ENCODE measurements at regions not wholly inside any gene's neighbourhood (a gene's known extent, or its start where the extent isn't known, plus 50 kb on each side); places are given as distances from the start of the nearest gene placed in this dataset.

DNA sequence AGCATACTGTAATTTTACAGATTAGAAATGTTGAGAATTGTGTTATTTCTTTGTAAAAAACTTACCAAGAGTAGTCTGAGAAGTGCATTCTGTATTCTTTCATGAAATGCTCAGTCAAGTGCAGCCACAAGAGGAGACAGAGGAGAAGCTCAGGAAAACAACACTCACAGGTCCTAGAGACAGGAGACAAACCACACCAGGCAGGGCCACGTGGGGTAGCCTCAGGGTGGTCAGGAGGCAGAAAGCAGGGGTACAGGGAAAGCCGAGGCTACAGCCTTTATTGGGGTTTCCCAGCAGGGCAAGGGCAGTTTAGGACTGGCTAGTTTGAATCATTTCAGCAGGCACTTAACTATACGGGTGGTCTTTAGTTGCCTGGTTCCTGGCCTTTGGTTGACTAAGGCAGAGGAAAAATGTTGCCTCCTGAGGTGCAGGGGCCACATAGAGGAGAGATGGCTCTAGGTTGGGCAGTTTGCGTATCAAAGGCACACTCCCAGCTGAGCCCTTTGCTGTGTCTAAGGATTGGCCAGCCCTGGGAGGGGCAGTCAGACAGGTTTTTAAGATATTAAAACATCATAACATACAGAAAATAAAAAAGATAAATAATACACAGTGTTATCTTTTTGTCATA, 230.9 kb upstream of the ANKRD55 start:
- Histone ChIP-seq H4K20me1 (ENCODE audit: insufficient read depth) (no peaks in the 10 kb centered on the region), H3K9ac (ENCODE audit: low read length) (no peak overlapping the region), H3K79me2 (replicated peaks; ENCODE audit: insufficient read depth, low read length) (no peaks in the 10 kb centered on the region), H3K36me3 (ENCODE audit: insufficient read depth, low read length) (no peaks in the 10 kb centered on the region), H2AFZ (ENCODE audit: low read depth, low read length) (no peak overlapping the region), H3K9me3 (ENCODE audit: low read length) (no peaks in the 10 kb centered on the region), H3K4me2 (ENCODE audit: low read length) (no peak overlapping the region), H3F3A (ENCODE audit: insufficient read depth, low read length, poor library complexity, severe bottlenecking) (no peaks in the 10 kb centered on the region), H3K4me3 (ENCODE audit: low read length) (no peak overlapping the region), H3K27ac (ENCODE audit: low read length) (no peak overlapping the region), H3K9me2 (ENCODE audit: insufficient read depth, low read length) (no peaks in the 10 kb centered on the region), H3K27me3 (ENCODE audit: insufficient read depth, low read depth, low read length) (no peaks in the 10 kb centered on the region)
- no peak for TF ChIP-seq MXI1 (conservative IDR thresholded peaks at IDR 0.05; ENCODE audit: poor library complexity, severe bottlenecking)
- TF ChIP-seq POLR2AphosphoS5 (IDR thresholded peaks at IDR 0.05) = no peak
- TF ChIP-seq, protein P1, sequence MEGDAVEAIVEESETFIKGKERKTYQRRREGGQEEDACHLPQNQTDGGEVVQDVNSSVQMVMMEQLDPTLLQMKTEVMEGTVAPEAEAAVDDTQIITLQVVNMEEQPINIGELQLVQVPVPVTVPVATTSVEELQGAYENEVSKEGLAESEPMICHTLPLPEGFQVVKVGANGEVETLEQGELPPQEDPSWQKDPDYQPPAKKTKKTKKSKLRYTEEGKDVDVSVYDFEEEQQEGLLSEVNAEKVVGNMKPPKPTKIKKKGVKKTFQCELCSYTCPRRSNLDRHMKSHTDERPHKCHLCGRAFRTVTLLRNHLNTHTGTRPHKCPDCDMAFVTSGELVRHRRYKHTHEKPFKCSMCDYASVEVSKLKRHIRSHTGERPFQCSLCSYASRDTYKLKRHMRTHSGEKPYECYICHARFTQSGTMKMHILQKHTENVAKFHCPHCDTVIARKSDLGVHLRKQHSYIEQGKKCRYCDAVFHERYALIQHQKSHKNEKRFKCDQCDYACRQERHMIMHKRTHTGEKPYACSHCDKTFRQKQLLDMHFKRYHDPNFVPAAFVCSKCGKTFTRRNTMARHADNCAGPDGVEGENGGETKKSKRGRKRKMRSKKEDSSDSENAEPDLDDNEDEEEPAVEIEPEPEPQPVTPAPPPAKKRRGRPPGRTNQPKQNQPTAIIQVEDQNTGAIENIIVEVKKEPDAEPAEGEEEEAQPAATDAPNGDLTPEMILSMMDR (IDR thresholded peaks at IDR 0.05; ENCODE audit: poor library complexity, severe bottlenecking) = no peak
- TF ChIP-seq EZH2 (IDR thresholded peaks at IDR 0.05; ENCODE audit: borderline replicate concordance, insufficient read depth, low read length, poor library complexity, severe bottlenecking) = no peak
- TF ChIP-seq TAF1 (IDR thresholded peaks at IDR 0.05; ENCODE audit: low read depth) = no peak
- TF ChIP-seq RAD21 (conservative IDR thresholded peaks at IDR 0.05) = no peak
- TF ChIP-seq EP300 (conservative IDR thresholded peaks at IDR 0.05; ENCODE audit: poor library complexity, severe bottlenecking) = no peak
- TF ChIP-seq, protein P2, sequence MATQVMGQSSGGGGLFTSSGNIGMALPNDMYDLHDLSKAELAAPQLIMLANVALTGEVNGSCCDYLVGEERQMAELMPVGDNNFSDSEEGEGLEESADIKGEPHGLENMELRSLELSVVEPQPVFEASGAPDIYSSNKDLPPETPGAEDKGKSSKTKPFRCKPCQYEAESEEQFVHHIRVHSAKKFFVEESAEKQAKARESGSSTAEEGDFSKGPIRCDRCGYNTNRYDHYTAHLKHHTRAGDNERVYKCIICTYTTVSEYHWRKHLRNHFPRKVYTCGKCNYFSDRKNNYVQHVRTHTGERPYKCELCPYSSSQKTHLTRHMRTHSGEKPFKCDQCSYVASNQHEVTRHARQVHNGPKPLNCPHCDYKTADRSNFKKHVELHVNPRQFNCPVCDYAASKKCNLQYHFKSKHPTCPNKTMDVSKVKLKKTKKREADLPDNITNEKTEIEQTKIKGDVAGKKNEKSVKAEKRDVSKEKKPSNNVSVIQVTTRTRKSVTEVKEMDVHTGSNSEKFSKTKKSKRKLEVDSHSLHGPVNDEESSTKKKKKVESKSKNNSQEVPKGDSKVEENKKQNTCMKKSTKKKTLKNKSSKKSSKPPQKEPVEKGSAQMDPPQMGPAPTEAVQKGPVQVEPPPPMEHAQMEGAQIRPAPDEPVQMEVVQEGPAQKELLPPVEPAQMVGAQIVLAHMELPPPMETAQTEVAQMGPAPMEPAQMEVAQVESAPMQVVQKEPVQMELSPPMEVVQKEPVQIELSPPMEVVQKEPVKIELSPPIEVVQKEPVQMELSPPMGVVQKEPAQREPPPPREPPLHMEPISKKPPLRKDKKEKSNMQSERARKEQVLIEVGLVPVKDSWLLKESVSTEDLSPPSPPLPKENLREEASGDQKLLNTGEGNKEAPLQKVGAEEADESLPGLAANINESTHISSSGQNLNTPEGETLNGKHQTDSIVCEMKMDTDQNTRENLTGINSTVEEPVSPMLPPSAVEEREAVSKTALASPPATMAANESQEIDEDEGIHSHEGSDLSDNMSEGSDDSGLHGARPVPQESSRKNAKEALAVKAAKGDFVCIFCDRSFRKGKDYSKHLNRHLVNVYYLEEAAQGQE (IDR thresholded peaks at IDR 0.05; ENCODE audit: borderline replicate concordance) = no peak
- no peak for TF ChIP-seq SMC3 (conservative IDR thresholded peaks at IDR 0.05; ENCODE audit: poor library complexity)

DNA sequence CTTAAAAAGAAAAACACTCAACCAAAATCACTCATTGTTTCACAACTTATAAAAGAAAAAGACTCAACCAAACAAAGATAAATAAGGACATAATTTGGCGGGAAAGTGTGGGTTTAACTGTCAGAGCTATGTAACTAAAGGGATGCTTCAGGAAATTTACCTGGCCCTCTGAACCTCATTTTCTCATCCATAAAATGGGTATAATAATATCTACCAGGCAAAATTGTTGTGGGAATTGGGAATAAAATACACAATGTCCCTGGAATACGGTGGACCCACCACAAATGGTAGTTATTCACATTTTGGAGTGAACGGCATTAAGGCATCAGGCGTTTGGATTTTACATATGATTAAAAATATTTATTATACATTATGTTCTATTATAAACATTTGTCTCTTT, 228.5 kb upstream of the ANKRD55 start:
- H3K4me3 ChIP-seq (ENCODE audit: low read length) = no peak overlapping the region
- no peaks in the 10 kb centered on the region for H3K27me3 ChIP-seq (ENCODE audit: insufficient read depth, low read depth, low read length)
- no peak for TF ChIP-seq SMC3 (conservative IDR thresholded peaks at IDR 0.05; ENCODE audit: poor library complexity)
- no peak for TF ChIP-seq TAF1 (IDR thresholded peaks at IDR 0.05; ENCODE audit: low read depth)
- no peak for TF ChIP-seq EZH2 (IDR thresholded peaks at IDR 0.05; ENCODE audit: borderline replicate concordance, insufficient read depth, low read length, poor library complexity, severe bottlenecking)
- TF ChIP-seq MXI1 (conservative IDR thresholded peaks at IDR 0.05; ENCODE audit: poor library complexity, severe bottlenecking) = no peak
- TF ChIP-seq, protein P2 (IDR thresholded peaks at IDR 0.05; ENCODE audit: borderline replicate concordance) = no peak
- no peak for TF ChIP-seq POLR2AphosphoS5 (IDR thresholded peaks at IDR 0.05)
- TF ChIP-seq, protein P1 (IDR thresholded peaks at IDR 0.05; ENCODE audit: poor library complexity, severe bottlenecking) = no peak
- no peak for TF ChIP-seq EP300 (conservative IDR thresholded peaks at IDR 0.05; ENCODE audit: poor library complexity, severe bottlenecking)
- TF ChIP-seq RAD21 (conservative IDR thresholded peaks at IDR 0.05) = no peak
- H3K4me2 ChIP-seq (ENCODE audit: low read length) = no peak overlapping the region
- H3K9ac ChIP-seq (ENCODE audit: low read length) = no peak overlapping the region
- H3K36me3 ChIP-seq (ENCODE audit: insufficient read depth, low read length) = no peaks in the 10 kb centered on the region
- H4K20me1 ChIP-seq (ENCODE audit: insufficient read depth) = no peaks in the 10 kb centered on the region
- H3K9me2 ChIP-seq (ENCODE audit: insufficient read depth, low read length) = no peaks in the 10 kb centered on the region
- H3K79me2 ChIP-seq (replicated peaks; ENCODE audit: insufficient read depth, low read length) = no peaks in the 10 kb centered on the region
- H3K9me3 ChIP-seq (ENCODE audit: low read length) = no peaks in the 10 kb centered on the region
- H2AFZ ChIP-seq (ENCODE audit: low read depth, low read length) = no peak overlapping the region
- no peaks in the 10 kb centered on the region for H3F3A ChIP-seq (ENCODE audit: insufficient read depth, low read length, poor library complexity, severe bottlenecking)
- H3K27ac ChIP-seq (ENCODE audit: low read length) = no peak overlapping the region
